ENCODE measurements at regions not wholly inside any gene's neighbourhood (a gene's known extent, or its start where the extent isn't known, plus 50 kb on each side); places are given as distances from the start of the nearest gene placed in this dataset.

DNA sequence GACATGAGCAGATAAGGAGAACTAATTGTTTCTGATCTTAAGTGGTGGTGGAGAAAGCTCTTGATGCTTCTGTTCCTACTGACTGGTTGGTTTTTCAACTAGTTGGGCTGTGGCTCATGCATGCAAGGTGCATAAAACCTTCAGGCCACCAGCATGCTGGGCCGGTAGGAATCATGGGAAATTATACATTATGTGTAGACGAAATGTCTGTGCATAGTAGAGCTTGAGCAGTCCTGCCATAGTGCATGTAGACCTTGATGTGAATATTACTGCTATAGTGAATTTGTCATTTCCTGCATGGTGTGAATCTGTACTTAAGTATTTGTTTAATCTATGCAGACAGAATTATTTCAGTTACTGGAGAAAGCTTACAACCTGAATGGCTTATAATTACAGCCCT, 433.6 kb upstream of the ADAMTSL1 start:
- TF ChIP-seq CTCF (IDR thresholded peaks at IDR 0.05; ENCODE audit: low read depth, low read length, missing control alignments) = no peak
- H3K4me3 ChIP-seq (ENCODE audit: low read depth, low read length) = no peak overlapping the region
- DNase-seq (ENCODE audit: low read depth) = no peak
- in situ Hi-C loops (cut with HindIII; ENCODE audit: low sequenced_read_pairs) = no loop called here

DNA sequence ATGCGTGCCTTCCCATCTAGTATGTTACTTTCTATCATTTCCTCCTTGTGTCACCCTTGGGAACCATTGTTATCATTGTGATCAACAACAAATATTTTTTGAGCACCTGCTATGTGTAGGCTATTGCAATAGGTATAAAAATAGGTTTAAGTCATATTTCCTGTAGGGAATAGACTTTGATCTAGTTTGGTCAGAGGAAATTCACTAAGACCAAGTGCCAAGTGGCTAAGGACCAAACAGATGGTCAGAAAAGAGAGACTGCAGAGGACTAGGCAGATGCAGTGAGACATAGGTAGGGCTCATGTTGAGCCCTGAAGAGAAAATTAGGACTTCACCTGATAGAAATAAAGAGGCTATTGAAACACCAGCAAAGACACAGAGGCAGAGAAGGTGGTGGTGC, 430.0 kb upstream of the ADAMTSL1 start:
- TF ChIP-seq CTCF (IDR thresholded peaks at IDR 0.05; ENCODE audit: low read depth, low read length, missing control alignments) = no peak
- no peak overlapping the region for H3K4me3 ChIP-seq (ENCODE audit: low read depth, low read length)
- in situ Hi-C loops (cut with HindIII; ENCODE audit: low sequenced_read_pairs) = no loop called here
- no peak for DNase-seq (ENCODE audit: low read depth)

DNA sequence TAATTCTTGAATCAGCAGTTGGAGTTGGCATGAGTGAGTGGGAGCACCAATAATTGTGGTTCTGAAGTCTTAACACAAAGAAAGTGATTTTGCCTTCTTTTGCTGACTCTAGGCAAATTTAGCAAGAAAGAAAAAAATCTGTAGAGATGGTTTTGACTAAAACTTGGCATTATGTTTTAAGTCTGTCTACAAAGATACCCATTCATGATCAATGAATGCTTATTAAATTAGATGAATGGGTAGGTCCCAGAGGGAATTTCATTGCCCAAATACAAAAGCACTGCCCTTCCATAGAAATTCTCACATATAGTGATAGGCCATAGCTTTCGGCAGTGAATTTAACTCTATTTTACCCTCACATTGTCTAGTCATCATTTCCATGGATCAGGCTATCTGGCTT, 428.6 kb upstream of the ADAMTSL1 start:
- H3K4me3 ChIP-seq (ENCODE audit: low read depth, low read length) = no peak overlapping the region
- no peak for DNase-seq (ENCODE audit: low read depth)
- no peak for TF ChIP-seq CTCF (IDR thresholded peaks at IDR 0.05; ENCODE audit: low read depth, low read length, missing control alignments)
- in situ Hi-C loops (cut with HindIII; ENCODE audit: low sequenced_read_pairs) = no loop called here

- in situ Hi-C loops (cut with HindIII; ENCODE audit: low sequenced_read_pairs) = no loop called here
- no peak overlapping the region for H3K4me3 ChIP-seq (ENCODE audit: low read depth, low read length)
- no peak for TF ChIP-seq CTCF (IDR thresholded peaks at IDR 0.05; ENCODE audit: low read depth, low read length, missing control alignments)
- DNase-seq (ENCODE audit: low read depth) = no peak
Measured at GRCh38 chr9:18046068-18046467, 427.9 kb upstream of the ADAMTSL1 start.

- in situ Hi-C loops (cut with HindIII; ENCODE audit: low sequenced_read_pairs) = no loop called here
- no peak for DNase-seq (ENCODE audit: low read depth)
- TF ChIP-seq CTCF (IDR thresholded peaks at IDR 0.05; ENCODE audit: low read depth, low read length, missing control alignments) = no peak
- no peak overlapping the region for H3K4me3 ChIP-seq (ENCODE audit: low read depth, low read length)
Measured at GRCh38 chr9:18051638-18052037, 422.3 kb upstream of the ADAMTSL1 start.

- in situ Hi-C loops (cut with HindIII; ENCODE audit: low sequenced_read_pairs) = no loop called here
- no peak for DNase-seq (ENCODE audit: low read depth)
- no peak for TF ChIP-seq CTCF (IDR thresholded peaks at IDR 0.05; ENCODE audit: low read depth, low read length, missing control alignments)
- H3K4me3 ChIP-seq (ENCODE audit: low read depth, low read length) = no peak overlapping the region
Measured at GRCh38 chr9:18052060-18052459, 421.9 kb upstream of the ADAMTSL1 start.
